H9 (cell line): ENCODE measurements at regions not wholly inside any gene's neighbourhood (a gene's known extent, or its start where the extent isn't known, plus 50 kb on each side); places are given as distances from the start of the nearest gene placed in this dataset.

Experiments
- DNase-seq: peaks from one replicate; pipeline ENCODE4 v3.0.0-alpha.2; 2017
- H2AFZ ChIP-seq: one replicate; pipeline ENCODE4 v1.6.1; 2013; ENCODE audit warnings: mild to moderate bottlenecking, low read length, control low read depth, moderate library complexity
- H2AK5ac ChIP-seq: 2 replicates; pipeline ENCODE4 v1.6.1; 2013; ENCODE audit warnings: low read length, control low read depth, mixed read lengths; ENCODE audit not compliant: insufficient read length
- H2BK120ac ChIP-seq: one replicate; pipeline ENCODE4 v1.6.1; 2013; ENCODE audit warnings: low read depth, mild to moderate bottlenecking, low read length, control low read depth, inconsistent platforms; ENCODE audit not compliant: poor library complexity, severe bottlenecking
- H2BK12ac ChIP-seq: 2 replicates; pipeline ENCODE4 v1.6.1; 2013; ENCODE audit warnings: low read length, control low read depth, mixed read lengths, low read depth; ENCODE audit not compliant: insufficient read length
- H2BK15ac ChIP-seq: 2 replicates; pipeline ENCODE4 v1.6.1; 2013; ENCODE audit warnings: low read depth, low read length, control low read depth
- H2BK20ac ChIP-seq: one replicate; pipeline ENCODE4 v1.6.1; 2013; ENCODE audit warnings: low read depth, mild to moderate bottlenecking, low read length, control low read depth, inconsistent platforms; ENCODE audit not compliant: poor library complexity, severe bottlenecking
- H2BK5ac ChIP-seq: 2 replicates; pipeline ENCODE4 v1.6.1; 2013; ENCODE audit warnings: low read length, control low read depth, mixed read lengths; ENCODE audit not compliant: insufficient read length
- H3K14ac ChIP-seq: 2 replicates; pipeline ENCODE4 v1.6.1; 2013; ENCODE audit warnings: low read length, control low read depth; ENCODE audit not compliant: insufficient read depth
- H3K18ac ChIP-seq: 2 replicates; pipeline ENCODE4 v1.6.1; 2013; ENCODE audit warnings: low read depth, mild to moderate bottlenecking, mixed read lengths, low read length, control low read depth; ENCODE audit not compliant: insufficient read length
- H3K23ac ChIP-seq: 2 replicates; pipeline ENCODE4 v1.6.1; 2013; ENCODE audit warnings: low read length, control low read depth, mixed read lengths, low read depth; ENCODE audit not compliant: insufficient read length
- H3K23me2 ChIP-seq: 2 replicates; pipeline ENCODE4 v1.6.1; 2013; ENCODE audit warnings: low read depth, mild to moderate bottlenecking, mixed read lengths, low read length, control low read depth; ENCODE audit not compliant: insufficient read length, poor library complexity, severe bottlenecking
- H3K27ac ChIP-seq: 2 replicates; pipeline ENCODE4 v1.5.1; 2013; ENCODE audit warnings: low read length, control low read depth, mixed read lengths, low read depth; ENCODE audit not compliant: insufficient read length
- H3K27me3 ChIP-seq: 2 replicates; pipeline ENCODE4 v1.6.1; 2013; ENCODE audit warnings: low read length, control low read depth, inconsistent platforms; ENCODE audit not compliant: insufficient read depth
- H3K4ac ChIP-seq: 2 replicates; pipeline ENCODE4 v1.6.1; 2013; ENCODE audit warnings: low read depth, mild to moderate bottlenecking, control low read depth, inconsistent platforms, low read length, moderate library complexity
- H3K4me1 ChIP-seq: 2 replicates; pipeline ENCODE4 v1.6.1; 2013; ENCODE audit warnings: low read length, control low read depth, inconsistent platforms; ENCODE audit not compliant: insufficient read depth
- H3K4me2 ChIP-seq: 2 replicates; pipeline ENCODE4 v1.6.1; 2013; ENCODE audit warnings: low read length, control low read depth, mixed read lengths; ENCODE audit not compliant: insufficient read length, insufficient read depth
- H3K56ac ChIP-seq: 2 replicates; pipeline ENCODE4 v1.6.1; 2013; ENCODE audit warnings: low read depth, mild to moderate bottlenecking, mixed read lengths, low read length, control low read depth; ENCODE audit not compliant: insufficient read length
- H3K79me1 ChIP-seq: 2 replicates; pipeline ENCODE4 v1.6.1; 2013; ENCODE audit warnings: low read depth, mild to moderate bottlenecking, moderate library complexity, low read length, control low read depth, inconsistent platforms; ENCODE audit not compliant: insufficient read depth, poor library complexity, severe bottlenecking
- H3K79me2 ChIP-seq: 2 replicates; pipeline ENCODE4 v1.6.1; 2013; ENCODE audit warnings: low read length, control low read depth, inconsistent platforms; ENCODE audit not compliant: insufficient read depth
- H3K9ac ChIP-seq: 2 replicates; pipeline ENCODE4 v1.6.1; 2013; ENCODE audit warnings: low read length, control low read depth, mixed read lengths; ENCODE audit not compliant: insufficient read length; ENCODE audit errors: extremely low read depth
- H3K9me3 ChIP-seq: one replicate; pipeline ENCODE4 v1.6.1; 2013; ENCODE audit warnings: low read depth, low read length, inconsistent platforms; ENCODE audit not compliant: control insufficient read depth
- H3T11ph ChIP-seq: one replicate; pipeline ENCODE4 v1.6.1; 2013; ENCODE audit warnings: mild to moderate bottlenecking, low read length, control low read depth, inconsistent platforms
- H4K20me1 ChIP-seq: one replicate; pipeline ENCODE4 v1.6.1; 2013; ENCODE audit not compliant: control insufficient read depth, insufficient read length, insufficient read depth
- H4K5ac ChIP-seq: 2 replicates; pipeline ENCODE4 v1.6.1; 2013; ENCODE audit warnings: low read depth, mild to moderate bottlenecking, mixed read lengths, low read length, control low read depth; ENCODE audit not compliant: insufficient read length
- H4K8ac ChIP-seq: replicated peaks from 2 replicates; pipeline ENCODE4 v1.6.1; 2013; ENCODE audit warnings: low read length, control low read depth, mixed read lengths, low read depth; ENCODE audit not compliant: insufficient read length
- H4K91ac ChIP-seq: 2 replicates; pipeline ENCODE4 v1.6.1; 2013; ENCODE audit warnings: low read depth, mild to moderate bottlenecking, moderate library complexity, mixed read lengths, low read length, control low read depth; ENCODE audit not compliant: insufficient read length
- H3K27ac Mint-ChIP-seq, 3 experiments: 2 replicates in 2 of 3; 3 replicates in 1 of 3; pipeline ENCODE4 v1.8.0; 2020 to 2021; ENCODE audit warnings: mixed read lengths in 3 of 3, mild to moderate bottlenecking in 1 of 3, moderate library complexity in 1 of 3
- H3K27me3 Mint-ChIP-seq: 2 replicates; pipeline ENCODE4 v1.8.0; 2021; ENCODE audit warnings: low read depth, mild to moderate bottlenecking, moderate library complexity, mixed read lengths
- H3K36me3 Mint-ChIP-seq, 3 experiments: 2 replicates in 2 of 3; 3 replicates in 1 of 3; pipeline ENCODE4 v1.8.0; 2020 to 2021; ENCODE audit warnings: low read depth in 3 of 3, mixed read lengths in 3 of 3; ENCODE audit not compliant: insufficient read depth in 1 of 3
- H3K4me1 Mint-ChIP-seq, 2 experiments: 2 replicates each; pipeline ENCODE4 v1.8.0; 2020; ENCODE audit warnings: mixed read lengths in 2 of 2
- H3K4me3 Mint-ChIP-seq, 2 experiments: 2 replicates in 1 of 2; 3 replicates in 1 of 2; pipeline ENCODE4 v1.8.0; 2020 to 2021; ENCODE audit warnings: mild to moderate bottlenecking in 2 of 2, mixed read lengths in 2 of 2, moderate library complexity in 1 of 2
- H3K9me3 Mint-ChIP-seq, 2 experiments: 2 replicates in 1 of 2; 3 replicates in 1 of 2; pipeline ENCODE4 v1.8.0; 2020; ENCODE audit warnings: mild to moderate bottlenecking in 2 of 2, mixed read lengths in 2 of 2, moderate library complexity in 1 of 2
- CTCF ChIP-seq: fragments of 200-600 bp; sonication (generic); conservative IDR thresholded peaks from 3 replicates; pipeline ENCODE4 v1.8.0; 2021; ENCODE audit warnings: antibody characterized with exemption, mild to moderate bottlenecking
- WGBS: extraction: QIAGEN DNeasy Blood & Tissue Kit; methylation state at CpG from one replicate; pipeline ENCODE4 v1.1.7; 2013; ENCODE audit warnings: missing lambda C conversion rate, low lambda C conversion rate, mixed read lengths; ENCODE audit not compliant: insufficient read length; ENCODE audit errors: extremely low coverage; 5-methylcytosine and 5-hydroxymethylcytosine counted together

GRCh38 chr2:105580216-105580615 is 164.5 kb upstream of the NCK2 start:
- Histone ChIP-seq H3K56ac (no peak overlapping the region), H3K79me2 (no peaks in the 10 kb centered on the region), H3K18ac (no peak overlapping the region), H3K23ac (no peak overlapping the region), H2BK12ac (no peak overlapping the region), H3K27me3 (no peaks in the 10 kb centered on the region), H4K20me1 (no peaks in the 10 kb centered on the region), H4K5ac (no peak overlapping the region), H3K4me2 (no peak overlapping the region), H2BK15ac (no peak overlapping the region), H2BK20ac (no peak overlapping the region), H3K79me1 (no peaks in the 10 kb centered on the region), H3T11ph (no peak overlapping the region), H3K23me2 (no peaks in the 10 kb centered on the region), H2AK5ac (no peak overlapping the region), H3K9ac (no peak overlapping the region), H3K9me3 (no peaks in the 10 kb centered on the region), H3K27ac (no peak overlapping the region), H2BK120ac (no peak overlapping the region), H2BK5ac (no peak overlapping the region), H3K4me1 (no peaks in the 10 kb centered on the region; the same call in 1 of the 2 replicates), H3K14ac (no peak overlapping the region), H3K4ac (no peak overlapping the region), H4K91ac (no peak overlapping the region), H4K8ac (no peak overlapping the region), H2AFZ (no peak overlapping the region)
- H3K27ac Mint-ChIP-seq: no peak overlapping the region
- WGBS: no CpG with 5 or more reads among the region's 5 CpGs
- peaks cover 31 to 36% of the 10 kb centered on the region in 2 experiments for H3K4me1 Mint-ChIP-seq
- DNase-seq: no peak
- H3K9me3 Mint-ChIP-seq: no peaks in the 10 kb centered on the region
- peaks cover 5% of the 10 kb centered on the region for H3K27me3 Mint-ChIP-seq
- H3K36me3 Mint-ChIP-seq: peaks cover 0 to 5% (median 0%) of the 10 kb centered on the region in 3 experiments; a peak in 2 of 7 replicates
- no peak overlapping the region for H3K4me3 Mint-ChIP-seq
- no peak for TF ChIP-seq CTCF
